ENCODE measurements at regions not wholly inside any gene's neighbourhood (a gene's known extent, or its start where the extent isn't known, plus 50 kb on each side); places are given as distances from the start of the nearest gene placed in this dataset.

DNA sequence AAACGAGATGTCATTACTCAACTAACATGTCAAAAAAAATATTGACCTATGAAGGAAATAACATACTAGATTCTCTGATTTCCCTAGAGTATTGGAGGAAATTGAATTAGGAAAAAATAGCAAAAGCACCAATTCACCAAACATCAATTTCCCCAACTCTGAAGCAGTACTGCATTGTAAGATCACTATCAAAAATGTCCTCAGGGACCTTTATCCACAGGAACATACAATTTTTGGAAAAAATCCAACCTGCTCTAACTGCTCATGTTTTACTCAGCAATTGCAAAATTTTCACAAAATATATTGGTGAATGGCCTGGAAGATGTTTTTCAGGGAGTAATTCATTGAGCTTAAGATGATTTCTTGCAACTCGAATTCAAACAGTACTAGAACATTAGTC lies 239.0 kb upstream of the GIMD1 start:
- TF ChIP-seq POLR2AphosphoS5 (IDR thresholded peaks at IDR 0.05; ENCODE audit: low read depth, low read length) (no peak), TCF7L2 (IDR thresholded peaks at IDR 0.05; ENCODE audit: low read depth, low read length) (no peak)
- TF ChIP-seq, protein P1, sequence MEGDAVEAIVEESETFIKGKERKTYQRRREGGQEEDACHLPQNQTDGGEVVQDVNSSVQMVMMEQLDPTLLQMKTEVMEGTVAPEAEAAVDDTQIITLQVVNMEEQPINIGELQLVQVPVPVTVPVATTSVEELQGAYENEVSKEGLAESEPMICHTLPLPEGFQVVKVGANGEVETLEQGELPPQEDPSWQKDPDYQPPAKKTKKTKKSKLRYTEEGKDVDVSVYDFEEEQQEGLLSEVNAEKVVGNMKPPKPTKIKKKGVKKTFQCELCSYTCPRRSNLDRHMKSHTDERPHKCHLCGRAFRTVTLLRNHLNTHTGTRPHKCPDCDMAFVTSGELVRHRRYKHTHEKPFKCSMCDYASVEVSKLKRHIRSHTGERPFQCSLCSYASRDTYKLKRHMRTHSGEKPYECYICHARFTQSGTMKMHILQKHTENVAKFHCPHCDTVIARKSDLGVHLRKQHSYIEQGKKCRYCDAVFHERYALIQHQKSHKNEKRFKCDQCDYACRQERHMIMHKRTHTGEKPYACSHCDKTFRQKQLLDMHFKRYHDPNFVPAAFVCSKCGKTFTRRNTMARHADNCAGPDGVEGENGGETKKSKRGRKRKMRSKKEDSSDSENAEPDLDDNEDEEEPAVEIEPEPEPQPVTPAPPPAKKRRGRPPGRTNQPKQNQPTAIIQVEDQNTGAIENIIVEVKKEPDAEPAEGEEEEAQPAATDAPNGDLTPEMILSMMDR (IDR thresholded peaks at IDR 0.05) = no peak
- TF ChIP-seq, protein P2, sequence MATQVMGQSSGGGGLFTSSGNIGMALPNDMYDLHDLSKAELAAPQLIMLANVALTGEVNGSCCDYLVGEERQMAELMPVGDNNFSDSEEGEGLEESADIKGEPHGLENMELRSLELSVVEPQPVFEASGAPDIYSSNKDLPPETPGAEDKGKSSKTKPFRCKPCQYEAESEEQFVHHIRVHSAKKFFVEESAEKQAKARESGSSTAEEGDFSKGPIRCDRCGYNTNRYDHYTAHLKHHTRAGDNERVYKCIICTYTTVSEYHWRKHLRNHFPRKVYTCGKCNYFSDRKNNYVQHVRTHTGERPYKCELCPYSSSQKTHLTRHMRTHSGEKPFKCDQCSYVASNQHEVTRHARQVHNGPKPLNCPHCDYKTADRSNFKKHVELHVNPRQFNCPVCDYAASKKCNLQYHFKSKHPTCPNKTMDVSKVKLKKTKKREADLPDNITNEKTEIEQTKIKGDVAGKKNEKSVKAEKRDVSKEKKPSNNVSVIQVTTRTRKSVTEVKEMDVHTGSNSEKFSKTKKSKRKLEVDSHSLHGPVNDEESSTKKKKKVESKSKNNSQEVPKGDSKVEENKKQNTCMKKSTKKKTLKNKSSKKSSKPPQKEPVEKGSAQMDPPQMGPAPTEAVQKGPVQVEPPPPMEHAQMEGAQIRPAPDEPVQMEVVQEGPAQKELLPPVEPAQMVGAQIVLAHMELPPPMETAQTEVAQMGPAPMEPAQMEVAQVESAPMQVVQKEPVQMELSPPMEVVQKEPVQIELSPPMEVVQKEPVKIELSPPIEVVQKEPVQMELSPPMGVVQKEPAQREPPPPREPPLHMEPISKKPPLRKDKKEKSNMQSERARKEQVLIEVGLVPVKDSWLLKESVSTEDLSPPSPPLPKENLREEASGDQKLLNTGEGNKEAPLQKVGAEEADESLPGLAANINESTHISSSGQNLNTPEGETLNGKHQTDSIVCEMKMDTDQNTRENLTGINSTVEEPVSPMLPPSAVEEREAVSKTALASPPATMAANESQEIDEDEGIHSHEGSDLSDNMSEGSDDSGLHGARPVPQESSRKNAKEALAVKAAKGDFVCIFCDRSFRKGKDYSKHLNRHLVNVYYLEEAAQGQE (IDR thresholded peaks at IDR 0.05; ENCODE audit: insufficient read depth in 1 of 2, low read depth in 2 of 2, low read length in 1 of 2) = no peak

All from Panc1 (cell line).